Fibroblast of mammary gland (primary cell): ENCODE measurements at regions not wholly inside any gene's neighbourhood (a gene's known extent, or its start where the extent isn't known, plus 50 kb on each side); places are given as distances from the start of the nearest gene placed in this dataset.
A peak's percentile ranks its signal among the peaks of the same experiment; 100 is the strongest.

ENCODE experiments used
- DNase-seq: peaks from one replicate; pipeline ENCODE4 v3.0.0-alpha.2; 2010; ENCODE audit warnings: low read depth
- H3K4me3 ChIP-seq: 2 replicates; pipeline ENCODE4 v1.5.1; 2011; ENCODE audit warnings: low read depth, mild to moderate bottlenecking, low read length, moderate library complexity; ENCODE audit not compliant: control insufficient read depth
- CTCF ChIP-seq: conservative IDR thresholded peaks from 2 replicates; pipeline ENCODE4 v1.5.1; 2011; ENCODE audit warnings: low read depth, low read length, inconsistent platforms; ENCODE audit not compliant: control insufficient read depth, insufficient read depth

GRCh38 chr18:27762054-27762453, 414.9 kb downstream of the CDH2 start:
- no peak for TF ChIP-seq CTCF
- no peak overlapping the region for H3K4me3 ChIP-seq
- DNase-seq = no peak

- H3K4me3 ChIP-seq = no peak overlapping the region
- DNase-seq = no peak
- TF ChIP-seq CTCF = no peak
These were observed 424.0 kb downstream of the CDH2 start for GRCh38 chr18:27752944-27753343.

GRCh38 chr18:27750923-27751322, 426.0 kb downstream of the CDH2 start:
- TF ChIP-seq CTCF = no peak
- DNase-seq = no peak
- H3K4me3 ChIP-seq = no peak overlapping the region

GRCh38 chr18:27750014-27750413, 426.9 kb downstream of the CDH2 start:
- H3K4me3 ChIP-seq = no peak overlapping the region
- TF ChIP-seq CTCF = peak; percentile 49
- DNase-seq = peak; percentile 23

GRCh38 chr18:27749194-27749593, 427.7 kb downstream of the CDH2 start:
- TF ChIP-seq CTCF = no peak
- no peak for DNase-seq

GRCh38 chr18:27746241-27746640, 430.7 kb downstream of the CDH2 start:
- DNase-seq = no peak
- no peak overlapping the region for H3K4me3 ChIP-seq
- TF ChIP-seq CTCF = no peak

More at GRCh38 chr18:27749194-27749593, 427.7 kb downstream of the CDH2 start:
- no peak overlapping the region for H3K4me3 ChIP-seq

GRCh38 chr18:27735117-27735516, 441.8 kb downstream of the CDH2 start:
- DNase-seq = no peak
- no peak for TF ChIP-seq CTCF
- H3K4me3 ChIP-seq = no peak overlapping the region
